HG03442 (cell line): ENCODE measurements at regions not wholly inside any gene's neighbourhood (a gene's known extent, or its start where the extent isn't known, plus 50 kb on each side); places are given as distances from the start of the nearest gene placed in this dataset.
"Not testable (repeated sequence)": the region's sequence is repeated elsewhere in the genome, so short reads cannot be mapped to it uniquely, and the experiment has no call there.

Experiments
- ATAC-seq: cut with Tn5 transposase; IDR thresholded peaks from one replicate; pipeline ENCODE4 v1.9.1; 2021; ENCODE audit warnings: mild to moderate bottlenecking, moderate library complexity; ENCODE audit not compliant: unreplicated experiment

DNA sequence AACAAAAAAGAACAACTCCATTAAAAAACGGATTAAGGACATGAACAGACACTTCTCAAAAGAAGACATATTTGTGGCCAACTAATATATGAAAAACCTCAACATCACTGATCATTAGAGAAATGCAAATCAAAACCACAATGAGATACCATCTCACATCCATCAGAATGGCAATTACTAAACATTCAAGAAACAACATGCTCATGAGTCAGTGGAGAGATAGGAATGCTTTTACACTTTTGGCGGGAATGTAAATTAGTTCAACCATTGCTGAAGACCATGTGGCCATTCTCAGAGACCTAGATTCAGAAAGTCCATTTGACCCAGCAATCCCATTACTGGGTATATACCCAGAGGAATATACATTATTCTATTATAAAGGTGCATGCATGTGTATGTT is 1442.6 kb upstream of the B3GALT2 start:
- ATAC-seq, result no peak

DNA sequence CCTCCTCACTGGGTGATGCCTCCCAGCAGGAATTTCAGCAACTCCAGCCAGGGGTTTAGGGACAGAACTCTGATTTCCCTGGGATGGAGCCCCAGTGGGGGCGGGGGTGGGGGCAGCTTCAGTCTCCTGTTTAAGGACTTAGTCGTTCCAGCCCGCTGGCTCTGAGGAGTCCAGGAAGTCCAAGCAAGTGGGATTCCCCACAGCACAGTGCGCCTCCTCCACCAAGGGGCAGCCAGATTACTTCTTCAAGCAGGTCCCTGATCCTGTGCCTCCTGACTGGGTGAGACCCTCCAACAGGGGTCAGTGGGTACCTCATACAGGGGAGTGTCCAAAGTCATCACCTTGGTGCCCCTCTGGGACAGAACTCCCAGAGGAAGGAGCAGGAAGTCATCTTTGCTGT is 1438.4 kb upstream of the B3GALT2 start:
- no peak for ATAC-seq

DNA sequence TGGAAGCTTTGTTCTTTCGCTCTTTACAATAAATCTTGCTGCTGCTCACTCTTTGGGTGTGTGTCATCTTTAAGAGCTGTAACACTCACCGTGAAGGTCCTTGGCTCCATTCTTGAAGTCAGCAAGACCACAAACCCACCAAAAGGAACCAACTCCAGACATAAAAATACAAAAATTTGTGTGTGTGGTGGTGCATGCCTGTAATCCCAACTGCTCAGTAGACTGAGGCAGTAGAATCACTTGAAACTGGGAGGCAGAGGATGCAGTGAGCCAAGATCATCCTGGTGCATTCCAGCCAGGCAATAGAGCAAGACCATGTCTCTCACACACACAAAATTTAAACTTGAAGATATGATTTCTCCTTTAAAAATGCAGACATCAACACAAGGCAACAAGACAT is 1431.7 kb upstream of the B3GALT2 start:
- ATAC-seq, result no peak

DNA sequence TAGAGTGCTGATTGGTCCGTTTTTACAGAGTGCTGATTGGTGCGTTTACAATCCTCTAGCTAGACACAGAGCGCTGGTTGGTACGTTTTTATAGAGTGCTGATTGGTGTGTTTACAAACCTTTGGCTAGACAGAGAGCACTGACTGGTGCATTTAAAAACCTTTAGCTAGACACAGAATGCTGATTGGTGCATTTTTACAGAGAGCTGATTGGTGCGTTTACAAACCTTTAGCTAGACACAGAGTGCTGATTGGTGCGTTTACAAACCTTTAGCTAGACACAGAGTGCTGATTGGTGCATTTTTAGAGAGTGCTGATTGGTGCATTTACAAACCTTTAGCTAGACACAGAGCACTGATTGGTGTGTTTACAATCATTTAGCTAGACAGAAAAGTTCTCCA is 1430.9 kb upstream of the B3GALT2 start:
- not testable (repeated sequence) for ATAC-seq

DNA sequence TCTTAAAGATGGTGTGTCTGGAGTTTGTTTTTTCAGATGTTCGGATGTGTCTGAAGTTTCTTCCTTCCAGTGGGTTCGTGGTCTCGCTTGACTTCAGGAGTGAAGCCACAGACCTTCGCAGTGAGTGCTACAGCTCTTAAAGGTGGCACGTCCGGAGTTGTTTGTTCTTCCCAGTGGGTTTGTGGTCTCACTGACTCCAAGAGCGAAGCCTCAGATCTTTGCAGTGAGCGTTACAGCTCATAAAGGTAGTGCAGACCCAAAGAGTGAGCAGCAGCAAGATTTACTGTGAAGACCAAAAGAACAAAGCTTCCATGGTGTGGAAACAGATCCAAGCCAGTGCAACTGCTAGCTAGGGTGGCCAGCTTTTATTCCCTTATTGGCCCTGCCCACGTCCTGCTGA is 1430.4 kb upstream of the B3GALT2 start:
- ATAC-seq, result no peak

DNA sequence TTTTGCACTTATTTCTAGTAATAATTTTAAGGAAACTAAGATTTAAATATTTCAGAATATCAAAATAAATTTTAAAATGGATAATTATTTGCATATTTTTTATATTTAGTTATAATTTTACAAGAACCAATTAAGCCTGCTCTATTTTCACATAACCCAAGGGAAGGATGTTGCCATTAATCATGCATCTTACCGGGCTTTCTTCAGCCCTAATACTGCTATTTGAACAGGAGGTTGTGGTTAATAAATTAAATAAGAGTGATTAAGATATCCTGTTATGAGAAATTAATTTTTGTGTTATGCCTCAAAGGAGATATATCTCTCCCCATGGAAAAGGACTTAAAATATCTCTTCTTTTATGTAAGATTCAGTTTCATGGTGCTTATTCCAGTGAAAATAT is 1415.8 kb upstream of the B3GALT2 start:
- ATAC-seq, result no peak

DNA sequence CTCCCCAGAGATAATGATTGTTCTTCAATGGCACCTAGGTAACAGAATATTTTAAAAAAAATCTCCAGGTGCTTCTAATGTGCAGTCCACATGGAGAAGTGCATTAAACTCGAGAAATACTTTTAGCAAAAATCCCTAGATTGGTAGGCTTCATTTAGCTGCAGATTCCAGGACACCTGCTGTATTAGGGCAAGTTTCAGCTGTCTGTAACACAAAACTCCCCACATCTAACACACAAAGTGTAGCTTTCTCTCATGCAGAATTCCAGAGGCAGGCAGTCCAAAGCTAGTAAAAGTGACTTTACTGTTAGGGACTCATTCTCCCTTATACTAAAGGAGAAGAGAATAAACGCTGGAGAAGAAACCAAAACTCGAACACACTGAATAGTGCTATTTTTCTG is 1414.3 kb upstream of the B3GALT2 start:
- ATAC-seq, result no peak

DNA sequence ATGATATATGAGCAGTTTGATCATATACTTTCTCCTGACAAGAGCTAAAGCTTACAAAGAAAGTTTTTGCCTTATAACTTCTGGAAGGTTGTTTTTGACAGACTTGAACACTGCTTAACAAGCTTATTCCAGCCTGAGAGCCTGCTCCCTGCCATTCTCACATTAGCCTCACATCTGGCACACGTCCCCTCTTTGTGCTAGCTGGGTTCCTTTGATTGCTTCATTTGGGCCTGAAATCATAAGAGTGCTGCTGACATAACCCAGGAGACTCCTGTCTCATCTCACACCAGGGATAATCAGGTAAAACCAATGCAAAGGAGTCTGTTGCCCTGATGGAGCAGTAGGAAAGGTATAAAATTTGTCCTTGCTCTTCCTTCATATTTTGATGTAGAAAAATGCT is 1411.7 kb upstream of the B3GALT2 start:
- no peak for ATAC-seq

DNA sequence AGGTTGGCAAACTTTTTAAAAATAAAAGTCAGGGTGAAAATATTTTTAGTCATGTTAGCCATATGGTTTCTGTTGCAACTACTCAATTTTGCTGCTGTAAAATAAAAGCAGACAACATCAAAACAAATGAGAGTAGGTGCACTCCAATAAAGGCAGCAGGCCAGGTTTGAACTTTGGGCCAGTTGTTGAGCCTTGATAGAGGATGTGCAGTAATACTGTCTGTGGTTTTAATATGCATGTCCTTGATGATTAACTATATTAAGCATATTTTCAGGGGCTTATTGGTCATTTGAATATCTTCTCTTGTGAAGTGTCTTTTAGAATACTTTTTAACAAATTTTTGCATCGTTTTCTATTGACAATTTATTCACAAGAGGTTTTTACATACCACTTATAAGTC is 1399.9 kb upstream of the B3GALT2 start:
- no peak for ATAC-seq

DNA sequence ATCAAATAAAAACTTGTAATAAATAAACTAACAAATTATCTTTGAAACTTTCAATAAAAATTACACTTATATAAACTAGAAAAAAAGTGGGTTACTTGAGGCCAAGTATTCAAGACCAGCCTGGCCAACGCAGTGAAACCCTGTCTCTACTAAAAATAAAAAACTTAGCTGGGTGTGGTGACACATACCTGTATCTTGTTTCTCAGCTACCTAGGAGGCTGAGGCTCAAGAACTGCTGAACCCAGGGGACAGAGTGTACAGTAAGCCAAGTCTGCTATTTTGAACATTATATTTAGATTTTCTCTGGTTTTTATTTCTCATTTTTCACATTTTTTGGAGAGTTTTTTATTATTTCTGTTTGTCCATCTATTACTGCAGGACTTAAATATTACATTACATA is 1397.6 kb upstream of the B3GALT2 start:
- no peak for ATAC-seq

DNA sequence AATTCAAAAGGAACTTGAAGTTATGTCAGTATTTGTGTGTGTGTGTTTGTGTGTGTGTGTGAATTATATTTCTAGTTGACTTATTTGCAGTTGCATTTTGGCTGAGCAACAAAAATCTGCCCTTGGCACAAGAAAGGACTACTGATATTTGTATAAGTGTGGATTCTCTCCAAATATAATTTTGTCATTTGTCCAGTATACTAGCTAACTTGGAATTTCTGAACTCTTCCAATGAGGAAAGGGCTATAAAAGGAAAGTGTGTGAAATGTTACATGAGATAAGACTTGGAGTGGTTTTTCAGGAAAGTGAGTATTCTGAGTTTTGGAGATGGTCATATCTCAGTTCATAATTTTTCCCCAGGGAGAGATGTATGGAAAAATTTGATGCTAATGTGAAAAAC is 1384.1 kb upstream of the B3GALT2 start:
- no peak for ATAC-seq

DNA sequence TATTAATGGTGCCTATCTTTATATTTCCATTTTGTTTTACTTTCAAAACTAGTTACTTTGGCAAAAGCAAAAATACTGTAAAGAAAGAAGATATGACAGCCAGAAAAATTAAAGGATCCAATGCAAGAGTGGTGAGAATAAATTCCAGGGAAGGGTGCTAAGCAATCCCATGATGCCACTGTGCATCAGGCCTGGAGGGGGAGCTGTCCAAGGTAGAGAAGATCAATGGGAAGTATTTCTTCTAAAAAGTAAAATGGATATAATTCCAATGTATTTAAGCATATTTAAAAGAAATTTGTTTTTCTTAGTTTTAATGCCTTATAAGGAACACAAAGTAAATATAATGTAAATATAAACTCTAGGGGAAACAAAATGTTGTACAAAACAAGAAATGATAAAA is 1382.2 kb upstream of the B3GALT2 start:
- ATAC-seq, result no peak

DNA sequence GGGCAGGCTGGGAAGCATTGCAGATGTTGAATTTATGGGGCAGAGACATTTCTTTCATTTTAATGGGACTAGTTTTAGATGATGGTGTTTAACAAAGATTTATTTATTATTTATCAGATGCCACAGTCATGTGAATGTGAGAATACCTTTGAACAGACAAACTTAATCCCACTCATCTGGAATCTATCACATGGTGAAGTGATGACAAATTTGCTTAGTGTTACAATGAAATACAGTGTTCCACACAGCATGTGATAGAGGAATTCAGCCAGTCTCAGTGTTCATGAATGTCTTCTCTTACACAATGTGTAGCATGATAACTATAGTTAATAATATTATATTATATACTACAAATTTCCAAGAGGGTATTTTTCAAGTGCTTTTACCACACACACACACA is 1361.7 kb upstream of the B3GALT2 start:
- ATAC-seq, result no peak

DNA sequence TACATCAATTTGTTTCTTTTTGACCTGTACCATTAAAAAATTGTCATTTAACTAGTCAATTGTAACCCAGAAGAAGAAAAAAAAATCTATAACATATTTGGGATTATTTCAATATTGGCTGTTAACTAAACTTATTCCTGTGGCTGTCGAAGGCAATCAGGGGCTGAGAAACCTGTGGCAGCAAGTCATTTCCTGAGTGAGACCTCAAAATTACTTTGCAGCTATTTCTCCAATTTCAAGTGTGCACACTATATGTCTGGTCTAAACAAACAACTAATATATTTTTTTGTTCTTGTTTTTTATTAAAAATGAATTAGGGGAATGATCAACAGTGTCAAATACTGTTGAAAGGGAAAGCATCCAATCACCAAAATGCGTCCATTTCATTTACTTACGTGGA is 1357.6 kb upstream of the B3GALT2 start:
- ATAC-seq, result no peak

DNA sequence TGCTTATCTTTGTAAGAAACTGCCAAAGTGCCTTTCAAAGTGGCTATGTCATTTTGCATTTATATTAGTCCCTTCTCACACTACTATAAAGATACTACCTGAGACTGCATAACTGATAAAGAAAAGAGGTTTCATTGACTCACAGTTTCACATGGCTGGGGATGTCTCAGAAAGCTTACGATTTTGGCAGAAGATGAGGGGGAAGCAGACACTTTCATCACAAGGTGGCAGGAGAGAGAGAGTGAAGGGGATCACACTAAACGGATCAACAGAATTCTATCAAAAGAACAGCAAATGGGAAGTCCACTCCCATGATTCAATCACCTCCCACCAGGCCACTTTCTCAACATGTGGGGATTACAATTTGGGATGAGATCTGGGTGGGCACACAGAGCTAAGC is 1352.0 kb upstream of the B3GALT2 start:
- no peak for ATAC-seq

DNA sequence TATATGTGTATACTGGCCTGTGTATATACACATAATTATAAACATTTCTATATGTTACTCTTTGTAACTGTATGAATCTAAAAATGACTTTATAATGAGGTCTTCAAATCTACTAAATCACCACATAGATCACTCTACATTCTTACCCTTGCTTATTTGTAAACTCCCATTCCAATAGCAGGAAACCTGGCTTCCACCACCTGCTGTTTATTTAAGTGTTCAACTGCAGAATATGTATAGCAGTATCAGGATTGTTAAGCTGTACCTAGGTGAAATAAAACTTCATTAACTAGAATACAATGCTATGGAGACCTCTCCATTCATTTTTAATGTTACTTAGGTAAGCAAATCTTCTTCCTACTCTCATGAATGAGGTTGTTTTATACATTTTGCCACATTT is 1351.1 kb upstream of the B3GALT2 start:
- no peak for ATAC-seq

DNA sequence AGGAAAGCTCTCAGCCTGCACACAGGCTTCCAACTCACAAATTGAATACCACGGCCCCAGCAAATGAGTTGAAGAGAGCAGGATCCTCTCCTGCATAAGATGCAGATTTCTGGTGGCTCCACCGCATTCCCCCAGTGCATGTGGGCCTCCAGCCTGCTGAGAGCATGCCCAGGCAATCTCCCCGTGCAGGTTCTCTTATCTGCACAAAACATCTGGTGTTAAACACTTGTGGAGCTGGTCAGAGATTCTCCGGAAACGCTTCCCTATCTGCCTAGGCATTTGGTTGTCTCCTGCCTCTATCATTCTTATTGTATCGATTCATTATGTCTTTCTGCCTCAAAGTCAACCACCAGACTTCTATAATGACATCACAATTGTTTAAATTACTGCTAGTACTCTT is 1349.0 kb upstream of the B3GALT2 start:
- no peak for ATAC-seq

DNA sequence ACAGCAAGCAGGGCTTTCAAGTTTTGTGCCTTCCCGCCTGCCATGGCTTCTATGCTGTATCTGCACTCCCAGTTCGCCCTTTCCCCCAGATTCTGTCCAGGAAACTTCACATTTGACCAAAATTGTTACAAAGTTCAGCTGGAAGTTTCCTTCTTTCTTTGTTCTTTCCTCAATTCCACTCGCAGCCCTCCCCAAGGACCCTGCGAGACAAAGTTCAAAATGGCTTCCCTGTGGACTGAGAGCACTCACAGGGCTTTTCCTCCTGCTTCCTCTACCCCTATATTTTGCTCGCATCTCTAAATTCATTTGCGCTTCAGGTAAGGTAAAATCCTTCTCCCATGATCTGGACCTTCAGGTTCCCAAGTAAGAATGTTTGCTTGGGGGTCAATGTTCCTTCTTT is 1348.4 kb upstream of the B3GALT2 start:
- ATAC-seq, result no peak

DNA sequence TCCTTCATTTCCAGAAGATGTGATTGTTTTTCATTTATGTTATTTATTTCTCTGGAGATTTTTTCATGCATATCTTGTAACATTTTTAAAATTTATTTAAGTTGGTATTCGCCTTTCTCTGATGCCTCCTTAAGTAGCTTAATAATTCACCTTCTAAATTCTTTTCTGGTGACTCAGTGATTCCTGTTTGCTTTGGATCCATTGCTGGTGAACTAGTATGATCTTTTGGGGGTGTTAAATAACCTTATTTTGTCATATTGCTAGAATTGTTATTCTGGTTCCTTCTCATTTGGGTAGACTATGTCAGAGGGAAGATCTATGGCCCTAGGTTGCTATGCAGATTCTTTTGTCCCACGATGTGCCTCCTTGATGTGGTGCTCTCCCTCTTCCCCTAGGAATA is 1347.2 kb upstream of the B3GALT2 start:
- no peak for ATAC-seq

DNA sequence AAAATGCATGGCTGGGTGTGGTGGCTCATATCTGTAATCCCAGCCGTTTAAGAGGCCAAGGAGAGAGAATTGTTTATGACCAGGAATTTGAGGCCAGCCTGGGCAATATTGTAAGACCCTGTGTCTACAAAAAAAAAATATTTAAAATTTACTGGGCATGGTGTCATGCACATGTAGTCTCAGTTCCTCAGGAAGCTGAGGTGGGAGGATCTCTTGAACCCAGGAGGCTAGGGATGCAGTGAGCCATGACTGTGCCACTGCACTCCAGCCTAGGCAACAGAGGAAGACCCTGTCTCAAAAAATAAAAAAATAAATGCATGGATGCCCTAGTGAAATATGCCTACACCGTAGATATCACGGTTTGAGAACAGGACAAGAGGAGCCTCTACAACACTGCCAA is 1331.2 kb upstream of the B3GALT2 start:
- ATAC-seq, result no peak

DNA sequence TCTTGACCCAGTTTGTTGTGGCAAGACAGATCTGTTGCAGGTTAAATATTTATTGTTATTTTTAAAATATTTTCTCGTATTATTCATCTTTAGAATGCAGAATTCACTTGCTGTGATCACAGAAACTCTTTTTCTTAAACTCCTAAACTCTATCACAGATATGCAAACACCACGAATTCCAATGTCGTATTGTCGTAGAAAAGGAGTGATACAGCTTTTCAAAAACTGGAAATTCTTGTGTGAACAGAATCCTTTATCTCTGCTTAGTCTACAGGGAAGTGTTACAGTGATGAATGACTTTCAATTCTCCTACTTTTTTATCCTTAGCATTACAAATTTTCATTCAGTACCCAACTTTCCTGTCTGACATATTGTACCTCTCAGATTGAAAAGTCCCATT is 1329.5 kb upstream of the B3GALT2 start:
- no peak for ATAC-seq

DNA sequence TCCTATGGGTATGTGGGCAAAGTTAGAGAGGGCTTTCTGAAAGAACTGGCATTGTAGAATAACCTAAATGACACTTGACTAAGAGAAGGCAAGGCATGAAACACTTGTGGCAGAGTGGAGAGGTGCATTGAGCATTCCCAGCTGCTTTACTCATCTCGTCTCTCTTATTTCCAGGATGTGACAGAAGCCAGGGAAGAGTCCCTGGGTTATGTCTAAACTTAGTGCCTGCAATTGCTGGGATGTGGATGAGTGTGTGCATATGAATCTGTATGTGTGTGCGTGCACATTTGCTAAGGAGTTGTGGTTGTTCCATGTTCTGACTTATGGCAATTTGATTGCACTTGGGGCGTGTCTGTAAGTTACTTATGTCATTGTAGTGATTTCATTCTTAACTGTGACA is 1326.5 kb upstream of the B3GALT2 start:
- no peak for ATAC-seq

DNA sequence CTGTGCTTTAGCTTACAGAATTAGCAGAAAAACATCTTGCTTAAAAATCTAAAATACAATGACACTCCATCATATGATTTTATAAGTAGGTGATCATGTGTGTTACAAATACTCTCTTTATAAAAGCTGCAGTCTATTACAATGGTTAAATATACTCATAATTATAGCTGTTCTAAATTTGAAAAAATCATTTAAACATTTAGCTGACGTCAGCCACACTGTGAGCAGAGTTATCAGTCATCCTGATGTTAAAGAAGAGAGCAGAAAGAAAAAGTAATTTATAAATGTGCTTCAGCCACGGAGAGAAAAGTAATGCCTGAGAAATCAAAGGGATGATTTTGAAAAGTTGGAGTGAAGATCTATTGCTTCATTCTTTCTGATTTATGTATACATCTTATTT is 1325.9 kb upstream of the B3GALT2 start:
- no peak for ATAC-seq

DNA sequence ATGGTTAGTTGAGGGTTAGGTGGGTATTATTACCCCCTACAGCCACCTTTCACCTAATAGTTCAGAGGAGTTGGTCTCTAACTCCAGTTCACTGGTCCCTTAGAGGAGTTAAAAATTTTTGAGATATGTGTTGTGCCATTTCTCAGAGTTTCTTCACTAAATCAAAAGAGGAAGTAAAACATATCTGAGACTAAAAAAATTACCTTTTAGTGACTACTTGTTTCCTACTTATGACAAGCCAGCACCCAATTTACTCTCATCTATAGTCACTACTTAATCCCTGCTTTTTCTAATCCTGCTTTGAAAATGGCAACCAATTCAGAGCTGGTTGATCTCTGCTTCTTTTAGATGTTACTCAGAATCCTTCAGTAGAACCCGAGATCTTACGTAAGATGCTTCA is 1316.8 kb upstream of the B3GALT2 start:
- no peak for ATAC-seq
